ENCODE measurements at regions not wholly inside any gene's neighbourhood (a gene's known extent, or its start where the extent isn't known, plus 50 kb on each side); places are given as distances from the start of the nearest gene placed in this dataset.

GRCh38 chr5:17099946-17100345 lies 117.5 kb upstream of the BASP1 start:
- TF ChIP-seq YY1 (IDR thresholded peaks at IDR 0.05; ENCODE audit: low read depth) (no peak), FOXM1 (IDR thresholded peaks at IDR 0.05; ENCODE audit: borderline replicate concordance, low read depth) (no peak), NFIC (IDR thresholded peaks at IDR 0.05) (no peak), MAX (IDR thresholded peaks at IDR 0.05) (no peak), RAD21 (IDR thresholded peaks at IDR 0.05; ENCODE audit: low read depth) (no peak), CEBPB (IDR thresholded peaks at IDR 0.05) (no peak), TCF12 (IDR thresholded peaks at IDR 0.05; ENCODE audit: low read depth) (no peak)

- TF ChIP-seq TCF12 (IDR thresholded peaks at IDR 0.05; ENCODE audit: low read depth) (no peak), RAD21 (IDR thresholded peaks at IDR 0.05; ENCODE audit: low read depth) (no peak), YY1 (IDR thresholded peaks at IDR 0.05; ENCODE audit: low read depth) (no peak), TEAD4 (IDR thresholded peaks at IDR 0.05) (no peak), ZBTB7A (IDR thresholded peaks at IDR 0.05; ENCODE audit: low read depth) (no peak), CEBPB (IDR thresholded peaks at IDR 0.05) (no peak), REST (IDR thresholded peaks at IDR 0.05; ENCODE audit: low read depth) (no peak), EGR1 (IDR thresholded peaks at IDR 0.05) (no peak)
Observed at GRCh38 chr5:17103461-17103860, 114.0 kb upstream of the BASP1 start.

GRCh38 chr5:17105744-17106418 lies 111.5 kb upstream of the BASP1 start:
- TF ChIP-seq TAF1 (IDR thresholded peaks at IDR 0.05; ENCODE audit: low read depth), result no peak
- no peak for TF ChIP-seq TEAD4 (IDR thresholded peaks at IDR 0.05)
- TF ChIP-seq MAX (IDR thresholded peaks at IDR 0.05), result no peak
- no peak for TF ChIP-seq USF1 (IDR thresholded peaks at IDR 0.05)

- TF ChIP-seq RAD21 (IDR thresholded peaks at IDR 0.05; ENCODE audit: low read depth), result no peak
- no peak for TF ChIP-seq YY1 (IDR thresholded peaks at IDR 0.05; ENCODE audit: low read depth)
- no peak for TF ChIP-seq CREB1 (IDR thresholded peaks at IDR 0.05; ENCODE audit: low read depth)
- no peak for TF ChIP-seq EP300 (IDR thresholded peaks at IDR 0.05; ENCODE audit: borderline replicate concordance)
- no peak for TF ChIP-seq TAF1 (IDR thresholded peaks at IDR 0.05; ENCODE audit: low read depth)
- TF ChIP-seq REST (IDR thresholded peaks at IDR 0.05; ENCODE audit: low read depth), result no peak
Observed at GRCh38 chr5:17106521-17106920, 110.9 kb upstream of the BASP1 start.

- TF ChIP-seq ZBTB7A (IDR thresholded peaks at IDR 0.05; ENCODE audit: low read depth) (no peak), TCF12 (IDR thresholded peaks at IDR 0.05; ENCODE audit: low read depth) (no peak), CREB1 (IDR thresholded peaks at IDR 0.05; ENCODE audit: low read depth) (no peak), FOXM1 (IDR thresholded peaks at IDR 0.05; ENCODE audit: borderline replicate concordance, low read depth) (no peak), RAD21 (IDR thresholded peaks at IDR 0.05; ENCODE audit: low read depth) (no peak), EGR1 (IDR thresholded peaks at IDR 0.05) (no peak), REST (IDR thresholded peaks at IDR 0.05; ENCODE audit: low read depth) (no peak), YY1 (IDR thresholded peaks at IDR 0.05; ENCODE audit: low read depth) (no peak), CEBPB (IDR thresholded peaks at IDR 0.05) (no peak), MAX (IDR thresholded peaks at IDR 0.05) (no peak), NFIC (IDR thresholded peaks at IDR 0.05) (no peak), TEAD4 (IDR thresholded peaks at IDR 0.05) (no peak), TAF1 (IDR thresholded peaks at IDR 0.05; ENCODE audit: low read depth) (no peak), EP300 (IDR thresholded peaks at IDR 0.05; ENCODE audit: borderline replicate concordance) (no peak), USF1 (IDR thresholded peaks at IDR 0.05) (no peak)
Observed at GRCh38 chr5:17113174-17113958, 104.1 kb upstream of the BASP1 start.

Data from Ishikawa (cell line).